ENCODE measurements at regions not wholly inside any gene's neighbourhood (a gene's known extent, or its start where the extent isn't known, plus 50 kb on each side); places are given as distances from the start of the nearest gene placed in this dataset.

DNA sequence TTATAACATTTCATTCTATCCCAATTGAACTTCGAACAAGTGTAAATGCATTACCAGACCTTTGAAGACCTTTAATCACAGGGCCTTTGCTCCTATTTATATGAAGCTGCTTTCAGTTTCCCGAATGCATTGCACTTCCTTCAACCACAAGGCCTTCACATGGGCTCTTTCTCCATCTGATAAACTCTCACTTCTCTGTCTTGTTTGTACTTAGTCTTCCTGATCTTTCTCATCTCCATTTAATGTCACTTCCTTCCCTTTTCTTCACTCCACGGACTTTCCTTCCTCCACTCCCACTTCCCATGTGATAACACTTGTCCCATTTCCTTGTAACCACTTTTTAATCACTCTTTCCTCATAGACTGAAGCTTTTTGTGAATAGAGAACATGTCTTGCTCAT, 74.3 kb upstream of the TNC start:
- no peak for TF ChIP-seq ELF4 (IDR thresholded peaks at IDR 0.05)
- no peak for TF ChIP-seq ARNT (IDR thresholded peaks at IDR 0.05)
- no peak for TF ChIP-seq TARDBP (IDR thresholded peaks at IDR 0.05)
- TF ChIP-seq SP1 (IDR thresholded peaks at IDR 0.05) = no peak
- TF ChIP-seq FOXA1 (IDR thresholded peaks at IDR 0.05) = no peak
- no peak for TF ChIP-seq ZNF384 (IDR thresholded peaks at IDR 0.05)
- no peak for TF ChIP-seq FOXK2 (IDR thresholded peaks at IDR 0.05)
- TF ChIP-seq L3MBTL2 (conservative IDR thresholded peaks at IDR 0.05) = no peak
- no peak for TF ChIP-seq CTBP1 (IDR thresholded peaks at IDR 0.05; ENCODE audit: borderline replicate concordance)
- TF ChIP-seq SUZ12 (IDR thresholded peaks at IDR 0.05) = no peak
- no peak for TF ChIP-seq NFRKB (IDR thresholded peaks at IDR 0.05)
- no peak for TF ChIP-seq FOXM1 (IDR thresholded peaks at IDR 0.05; ENCODE audit: borderline replicate concordance)

Measured in HEK293T (cell line).